Lower lobe of right lung (tissue), 2 donors: ENCODE measurements at regions not wholly inside any gene's neighbourhood (a gene's known extent, or its start where the extent isn't known, plus 50 kb on each side); places are given as distances from the start of the nearest gene placed in this dataset.

ENCODE experiments used
- ATAC-seq, 2 donors: fragments of 200-7000 bp; cut with Tn5 transposase; one replicate each; pipeline ENCODE4 v1.9.1; 2020 to 2022; ENCODE audit warnings: mild to moderate bottlenecking in 2 of 2, moderate library complexity in 2 of 2
- DNase-seq: peaks from one replicate; pipeline ENCODE4 v3.0.0-alpha.2; 2020
- H3K27ac ChIP-seq: fragments of 200-600 bp; one replicate; pipeline ENCODE4 v1.8.0; 2022
- H3K27me3 ChIP-seq: fragments of 200-600 bp; one replicate; pipeline ENCODE4 v1.8.0; 2022; ENCODE audit warnings: low read depth
- H3K36me3 ChIP-seq: fragments of 200-600 bp; one replicate; pipeline ENCODE4 v1.8.0; 2022; ENCODE audit warnings: mild to moderate bottlenecking
- H3K4me1 ChIP-seq: fragments of 200-600 bp; one replicate; pipeline ENCODE4 v1.8.0; 2022
- H3K4me3 ChIP-seq: fragments of 200-600 bp; one replicate; pipeline ENCODE4 v1.8.0; 2022; ENCODE audit warnings: mild to moderate bottlenecking
- H3K9me3 ChIP-seq: fragments of 200-600 bp; one replicate; pipeline ENCODE4 v1.8.0; 2022
- CTCF ChIP-seq: fragments of 200-600 bp; IDR thresholded peaks from one replicate; pipeline ENCODE4 v1.8.0; 2022; ENCODE audit warnings: antibody characterized with exemption, mild to moderate bottlenecking
- intact Hi-C: fragments of 100-400 bp; cut with DNase I; formaldehyde crosslinking; loops from one replicate; pipeline ENCODE4 v1.11.0; 2022
- donor health status: DM: no; HTN: yes; CAD: no; lungs with severe emphysema.

GRCh38 chr10:58140691-58141347, 126.9 kb downstream of the IPMK start:
- no peak overlapping the region for H3K4me3 ChIP-seq
- no peaks in the 10 kb centered on the region for H3K36me3 ChIP-seq
- no peaks in the 10 kb centered on the region for H3K9me3 ChIP-seq
- no peak for TF ChIP-seq CTCF
- no peak for ATAC-seq
- H3K27me3 ChIP-seq: no peaks in the 10 kb centered on the region
- H3K4me1 ChIP-seq: no peaks in the 10 kb centered on the region
- intact Hi-C loops: no loop called here
- no peak for DNase-seq
- no peak overlapping the region for H3K27ac ChIP-seq

GRCh38 chr10:58140054-58140453, 127.6 kb downstream of the IPMK start:
- no peak for ATAC-seq
- TF ChIP-seq CTCF: no peak
- intact Hi-C loops: no loop called here

GRCh38 chr10:58137813-58138212, 129.9 kb downstream of the IPMK start:
- TF ChIP-seq CTCF: no peak
- H3K4me1 ChIP-seq: no peaks in the 10 kb centered on the region
- intact Hi-C loops: no loop called here

More at GRCh38 chr10:58140054-58140453, 127.6 kb downstream of the IPMK start:
- Histone ChIP-seq H3K9me3 (no peaks in the 10 kb centered on the region), H3K27ac (no peak overlapping the region), H3K4me3 (no peak overlapping the region), H3K27me3 (no peaks in the 10 kb centered on the region), H3K36me3 (no peaks in the 10 kb centered on the region), H3K4me1 (no peaks in the 10 kb centered on the region)
- no peak for DNase-seq

GRCh38 chr10:58115218-58116050, 152.3 kb downstream of the IPMK start:
- H3K27ac ChIP-seq: no peak overlapping the region
- no peaks in the 10 kb centered on the region for H3K4me1 ChIP-seq
- H3K9me3 ChIP-seq: no peaks in the 10 kb centered on the region
- intact Hi-C loops: no loop called here
- no peaks in the 10 kb centered on the region for H3K27me3 ChIP-seq
- ATAC-seq: no peak
- no peak overlapping the region for H3K4me3 ChIP-seq
- no peaks in the 10 kb centered on the region for H3K36me3 ChIP-seq
- TF ChIP-seq CTCF: no peak
- DNase-seq: no peak

More at GRCh38 chr10:58137813-58138212, 129.9 kb downstream of the IPMK start:
- Histone ChIP-seq H3K27me3 (no peaks in the 10 kb centered on the region), H3K4me3 (no peak overlapping the region), H3K36me3 (no peaks in the 10 kb centered on the region), H3K27ac (no peak overlapping the region), H3K9me3 (no peaks in the 10 kb centered on the region)
- ATAC-seq (no peak), DNase-seq (no peak)

- intact Hi-C loops: no loop called here
- Histone ChIP-seq H3K4me1 (no peaks in the 10 kb centered on the region), H3K27me3 (no peaks in the 10 kb centered on the region), H3K36me3 (no peaks in the 10 kb centered on the region), H3K27ac (no peak overlapping the region), H3K9me3 (no peaks in the 10 kb centered on the region), H3K4me3 (no peak overlapping the region)
- ATAC-seq (no peak), DNase-seq (no peak)
- TF ChIP-seq CTCF: no peak
Observed at GRCh38 chr10:58109731-58110130, 158.0 kb downstream of the IPMK start.
